ENCODE measurements at regions not wholly inside any gene's neighbourhood (a gene's known extent, or its start where the extent isn't known, plus 50 kb on each side); places are given as distances from the start of the nearest gene placed in this dataset.

DNA sequence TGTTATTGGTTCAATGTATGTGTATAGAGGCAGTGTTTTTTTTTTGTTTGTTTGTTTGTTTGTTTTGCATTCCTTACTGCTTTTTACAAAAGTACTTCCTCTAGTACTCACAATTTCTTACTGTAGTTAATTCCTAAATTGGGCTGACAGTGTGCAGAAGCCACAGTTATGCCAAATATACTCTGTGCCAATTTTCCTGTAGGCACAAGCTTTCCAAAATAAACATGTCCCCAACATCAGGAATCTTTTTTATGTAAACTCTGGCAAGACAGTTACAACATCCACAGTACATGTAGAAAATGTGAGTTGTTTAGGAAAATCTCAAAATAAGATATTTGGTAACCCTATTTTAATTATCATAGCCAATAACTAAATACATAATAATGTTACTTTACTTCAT lies 161.6 kb upstream of the TSLP start:
- peaks cover 0 to 8% of the 10 kb centered on the region in 2 donors for H3K4me1 ChIP-seq
- H3K9me3 ChIP-seq: no peaks in the 10 kb centered on the region
- H3K27me3 ChIP-seq: no peaks in the 10 kb centered on the region
- no peak overlapping the region for H3K27ac ChIP-seq
- no peaks in the 10 kb centered on the region for H3K36me3 ChIP-seq
- intact Hi-C loops (cut with DNase I): no loop called here
- TF ChIP-seq, protein P1, sequence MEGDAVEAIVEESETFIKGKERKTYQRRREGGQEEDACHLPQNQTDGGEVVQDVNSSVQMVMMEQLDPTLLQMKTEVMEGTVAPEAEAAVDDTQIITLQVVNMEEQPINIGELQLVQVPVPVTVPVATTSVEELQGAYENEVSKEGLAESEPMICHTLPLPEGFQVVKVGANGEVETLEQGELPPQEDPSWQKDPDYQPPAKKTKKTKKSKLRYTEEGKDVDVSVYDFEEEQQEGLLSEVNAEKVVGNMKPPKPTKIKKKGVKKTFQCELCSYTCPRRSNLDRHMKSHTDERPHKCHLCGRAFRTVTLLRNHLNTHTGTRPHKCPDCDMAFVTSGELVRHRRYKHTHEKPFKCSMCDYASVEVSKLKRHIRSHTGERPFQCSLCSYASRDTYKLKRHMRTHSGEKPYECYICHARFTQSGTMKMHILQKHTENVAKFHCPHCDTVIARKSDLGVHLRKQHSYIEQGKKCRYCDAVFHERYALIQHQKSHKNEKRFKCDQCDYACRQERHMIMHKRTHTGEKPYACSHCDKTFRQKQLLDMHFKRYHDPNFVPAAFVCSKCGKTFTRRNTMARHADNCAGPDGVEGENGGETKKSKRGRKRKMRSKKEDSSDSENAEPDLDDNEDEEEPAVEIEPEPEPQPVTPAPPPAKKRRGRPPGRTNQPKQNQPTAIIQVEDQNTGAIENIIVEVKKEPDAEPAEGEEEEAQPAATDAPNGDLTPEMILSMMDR (IDR thresholded peaks at IDR 0.05): no peak
- H3K4me3 ChIP-seq: no peak overlapping the region
- DNase-seq (ENCODE audit: low spot score in 2 of 2): no peak

DNA sequence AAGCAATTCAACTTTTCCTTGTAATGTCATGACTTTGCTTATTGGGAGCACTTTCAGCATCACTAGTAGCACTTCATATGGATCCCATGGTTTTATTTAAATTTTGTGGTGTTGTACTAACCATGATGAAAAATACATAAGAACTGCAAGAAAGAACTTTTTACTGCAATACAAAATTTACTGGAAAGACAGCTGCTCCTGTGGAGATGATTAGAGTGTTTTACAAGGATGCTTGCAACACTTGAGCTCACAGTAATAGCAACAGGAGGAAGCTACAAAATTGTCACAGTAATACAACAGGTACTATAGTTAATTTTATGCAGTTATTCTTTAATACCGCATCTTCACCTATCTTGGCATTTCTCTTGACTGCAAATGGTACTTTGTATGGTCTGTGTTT lies 158.3 kb upstream of the TSLP start:
- DNase-seq (ENCODE audit: low spot score in 2 of 2): no peak
- H3K9me3 ChIP-seq: no peaks in the 10 kb centered on the region
- TF ChIP-seq, protein P1 (IDR thresholded peaks at IDR 0.05): no peak
- no peak overlapping the region for H3K27ac ChIP-seq
- H3K36me3 ChIP-seq: no peaks in the 10 kb centered on the region
- H3K4me3 ChIP-seq: no peak overlapping the region
- intact Hi-C loops (cut with DNase I): no loop called here
- H3K27me3 ChIP-seq: no peaks in the 10 kb centered on the region
- peaks cover 0 to 33% of the 10 kb centered on the region in 2 donors for H3K4me1 ChIP-seq

DNA sequence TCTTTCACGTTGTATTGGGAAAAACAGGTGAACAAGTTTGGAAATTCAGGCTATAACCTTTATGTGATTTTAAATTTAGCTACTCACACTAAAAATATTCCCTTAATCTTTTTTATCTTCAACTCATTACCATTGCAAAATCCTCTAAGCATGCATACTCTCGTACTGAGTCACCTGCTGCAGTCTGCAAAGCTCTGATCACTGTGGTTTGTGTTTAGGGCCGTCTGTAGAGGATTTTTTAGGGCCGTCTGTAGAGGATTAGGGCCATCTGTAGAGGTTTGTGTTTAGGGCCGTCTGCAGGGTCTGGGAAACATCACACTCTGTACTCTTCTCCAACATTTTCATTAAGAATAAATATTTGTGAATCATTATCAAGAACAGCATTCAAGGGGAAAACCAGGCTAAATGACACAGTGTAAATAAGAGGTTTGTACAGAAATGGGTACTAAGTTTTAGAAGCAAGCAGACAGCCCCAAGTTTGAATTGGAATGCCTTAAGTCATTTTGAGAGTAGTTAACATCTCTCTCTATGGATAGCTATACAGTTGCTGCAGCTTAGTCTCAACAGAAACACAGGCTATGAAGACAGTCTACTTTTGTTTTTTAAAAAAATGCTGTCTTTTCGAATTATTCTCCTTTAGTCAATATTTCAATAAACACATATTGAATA lies 155.0 kb upstream of the TSLP start:
- no peak overlapping the region for H3K4me3 ChIP-seq
- peak overlapping the region; percentile 24 to 60 for H3K27ac ChIP-seq
- no peaks in the 10 kb centered on the region for H3K36me3 ChIP-seq
- TF ChIP-seq, protein P1 (IDR thresholded peaks at IDR 0.05): no peak
- no peaks in the 10 kb centered on the region for H3K27me3 ChIP-seq
- intact Hi-C loops (cut with DNase I): loop anchor here (5.0 kb wide), 1 partner anchor 156 kb away; the partner anchor contains the start of gene TSLP
- DNase-seq (ENCODE audit: low spot score in 2 of 2): no peak
- peaks cover 0 to 30% of the 10 kb centered on the region in 2 donors for H3K4me1 ChIP-seq
- no peaks in the 10 kb centered on the region for H3K9me3 ChIP-seq

- Histone ChIP-seq H3K27ac (peak overlapping the region; percentile 24 to 60), H3K4me3 (no peak overlapping the region), H3K9me3 (no peaks in the 10 kb centered on the region), H3K36me3 (no peaks in the 10 kb centered on the region), H3K4me1 (peaks cover 0 to 30% of the 10 kb centered on the region in 2 donors), H3K27me3 (no peaks in the 10 kb centered on the region)
- DNase-seq (ENCODE audit: low spot score in 2 of 2): no peak
- TF ChIP-seq, protein P1 (IDR thresholded peaks at IDR 0.05): no peak
- intact Hi-C loops (cut with DNase I): loop anchor here (5.0 kb wide), 1 partner anchor 155 kb away; the partner anchor contains the start of gene TSLP
Measured at GRCh38 chr5:110917161-110917875, 154.2 kb upstream of the TSLP start.

DNA sequence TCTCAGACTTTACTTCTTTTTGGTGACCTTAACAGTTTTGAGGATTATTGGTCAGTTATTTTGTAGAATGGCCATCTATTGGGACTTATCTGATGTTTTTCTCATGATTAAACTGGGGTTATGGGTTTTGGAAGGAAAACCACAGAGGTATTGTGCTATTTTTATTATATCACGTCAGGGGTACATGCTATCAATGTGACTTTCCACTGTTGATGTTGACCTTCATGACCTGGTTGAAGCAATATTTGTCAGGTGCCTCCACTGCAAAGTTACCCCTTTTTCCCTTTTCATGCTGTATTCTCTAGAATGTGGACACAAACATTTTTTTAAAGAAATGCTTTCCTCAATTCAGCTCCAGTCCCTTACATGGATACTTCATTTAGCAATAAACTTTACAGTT lies 152.8 kb upstream of the TSLP start:
- DNase-seq (ENCODE audit: low spot score in 2 of 2): no peak
- no peak overlapping the region for H3K4me3 ChIP-seq
- no peaks in the 10 kb centered on the region for H3K9me3 ChIP-seq
- H3K27ac ChIP-seq: no peak overlapping the region
- peaks cover 0 to 30% of the 10 kb centered on the region in 2 donors for H3K4me1 ChIP-seq
- intact Hi-C loops (cut with DNase I): loop anchor here (5.0 kb wide), 1 partner anchor 154 kb away; the partner anchor contains the start of gene TSLP
- no peaks in the 10 kb centered on the region for H3K36me3 ChIP-seq
- TF ChIP-seq, protein P1 (IDR thresholded peaks at IDR 0.05): no peak
- H3K27me3 ChIP-seq: no peaks in the 10 kb centered on the region

Data from ascending aorta (tissue), 2 donors.